ENCODE measurements at regions not wholly inside any gene's neighbourhood (a gene's known extent, or its start where the extent isn't known, plus 50 kb on each side); places are given as distances from the start of the nearest gene placed in this dataset.

DNA sequence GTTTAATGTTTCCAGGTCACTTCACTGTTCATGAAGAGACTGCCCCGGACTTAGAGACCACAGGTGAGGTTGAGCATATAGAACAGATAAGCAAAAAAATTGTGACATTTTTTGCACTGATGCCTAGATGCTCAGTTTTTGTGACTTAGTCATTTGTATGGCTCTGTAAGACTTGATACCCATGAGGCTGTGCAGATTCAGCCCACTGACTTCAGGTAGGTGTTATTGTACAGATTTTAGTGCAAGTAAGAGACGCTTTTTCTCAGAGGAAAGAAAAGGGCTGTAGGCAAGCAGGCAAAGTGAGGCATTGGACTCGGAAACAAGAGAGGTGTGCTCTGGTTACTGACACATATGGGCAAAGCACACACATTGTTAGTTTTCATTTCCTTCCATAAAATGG is 820.1 kb upstream of the SORCS1 start:
- TF ChIP-seq, protein P1, sequence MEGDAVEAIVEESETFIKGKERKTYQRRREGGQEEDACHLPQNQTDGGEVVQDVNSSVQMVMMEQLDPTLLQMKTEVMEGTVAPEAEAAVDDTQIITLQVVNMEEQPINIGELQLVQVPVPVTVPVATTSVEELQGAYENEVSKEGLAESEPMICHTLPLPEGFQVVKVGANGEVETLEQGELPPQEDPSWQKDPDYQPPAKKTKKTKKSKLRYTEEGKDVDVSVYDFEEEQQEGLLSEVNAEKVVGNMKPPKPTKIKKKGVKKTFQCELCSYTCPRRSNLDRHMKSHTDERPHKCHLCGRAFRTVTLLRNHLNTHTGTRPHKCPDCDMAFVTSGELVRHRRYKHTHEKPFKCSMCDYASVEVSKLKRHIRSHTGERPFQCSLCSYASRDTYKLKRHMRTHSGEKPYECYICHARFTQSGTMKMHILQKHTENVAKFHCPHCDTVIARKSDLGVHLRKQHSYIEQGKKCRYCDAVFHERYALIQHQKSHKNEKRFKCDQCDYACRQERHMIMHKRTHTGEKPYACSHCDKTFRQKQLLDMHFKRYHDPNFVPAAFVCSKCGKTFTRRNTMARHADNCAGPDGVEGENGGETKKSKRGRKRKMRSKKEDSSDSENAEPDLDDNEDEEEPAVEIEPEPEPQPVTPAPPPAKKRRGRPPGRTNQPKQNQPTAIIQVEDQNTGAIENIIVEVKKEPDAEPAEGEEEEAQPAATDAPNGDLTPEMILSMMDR (IDR thresholded peaks at IDR 0.05; ENCODE audit: borderline replicate concordance, insufficient read depth, low read depth, low read length): no peak
- no peak overlapping the region for H3K4me3 ChIP-seq (ENCODE audit: low read depth, low read length)

DNA sequence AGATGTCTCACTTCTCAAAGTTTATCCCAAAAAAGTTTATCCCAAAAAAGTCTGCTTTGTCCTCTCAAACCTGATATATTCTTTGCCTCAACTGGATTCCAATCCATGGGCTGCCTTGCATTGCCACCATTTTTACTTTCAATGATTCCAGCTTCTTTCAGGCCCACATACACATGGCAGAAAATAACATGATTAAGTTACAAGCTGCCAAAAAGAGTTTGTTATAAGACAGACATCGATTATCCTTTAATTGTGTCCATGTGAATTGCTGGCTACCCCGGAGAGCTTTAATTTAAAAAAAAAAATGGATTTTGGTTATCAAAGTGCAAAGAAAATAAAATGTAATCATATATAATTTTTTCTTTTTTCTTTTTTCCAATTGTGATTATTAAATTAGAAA is 819.6 kb upstream of the SORCS1 start:
- TF ChIP-seq, protein P1 (IDR thresholded peaks at IDR 0.05; ENCODE audit: borderline replicate concordance, insufficient read depth, low read depth, low read length): no peak
- H3K4me3 ChIP-seq (ENCODE audit: low read depth, low read length): no peak overlapping the region

DNA sequence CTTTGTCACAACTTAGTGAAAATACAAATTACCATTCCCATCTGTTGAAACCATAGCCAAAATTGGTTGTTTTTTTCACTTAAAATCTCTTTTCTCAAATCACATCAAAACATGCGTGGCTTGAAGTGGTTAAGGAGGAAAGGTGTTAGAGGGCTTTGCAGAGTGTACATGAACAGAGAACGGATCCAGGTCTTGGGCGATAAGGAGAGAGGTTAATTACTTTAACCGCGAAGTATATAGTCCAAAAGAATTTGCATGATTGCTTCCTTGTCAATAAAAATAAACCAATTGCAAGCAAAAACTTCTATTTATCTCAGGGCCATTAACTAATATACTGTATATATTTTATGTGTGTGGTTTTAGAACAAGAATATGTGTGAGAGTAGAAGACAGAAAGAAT is 813.9 kb upstream of the SORCS1 start:
- TF ChIP-seq, protein P1 (IDR thresholded peaks at IDR 0.05; ENCODE audit: borderline replicate concordance, insufficient read depth, low read depth, low read length): no peak
- no peak overlapping the region for H3K4me3 ChIP-seq (ENCODE audit: low read depth, low read length)

DNA sequence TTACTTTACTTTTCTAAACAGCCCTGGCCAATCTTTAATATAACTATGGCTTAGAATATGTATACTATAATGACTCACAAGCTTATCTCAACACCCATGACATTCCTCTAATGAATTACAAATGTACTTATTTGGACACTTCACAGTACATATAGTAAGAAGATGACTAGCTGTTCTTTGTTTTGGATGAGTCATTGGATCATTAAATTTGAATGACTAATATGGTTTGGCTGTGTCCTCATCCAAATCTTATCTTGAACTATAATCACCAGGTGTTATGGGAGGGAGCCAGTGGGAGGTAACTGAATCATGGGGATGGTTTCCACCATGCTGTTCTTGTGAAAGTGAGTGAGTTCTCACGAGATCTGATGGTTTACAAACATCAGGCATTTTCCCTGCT is 807.5 kb upstream of the SORCS1 start:
- TF ChIP-seq, protein P1 (IDR thresholded peaks at IDR 0.05; ENCODE audit: borderline replicate concordance, insufficient read depth, low read depth, low read length): no peak
- H3K4me3 ChIP-seq (ENCODE audit: low read depth, low read length): no peak overlapping the region

DNA sequence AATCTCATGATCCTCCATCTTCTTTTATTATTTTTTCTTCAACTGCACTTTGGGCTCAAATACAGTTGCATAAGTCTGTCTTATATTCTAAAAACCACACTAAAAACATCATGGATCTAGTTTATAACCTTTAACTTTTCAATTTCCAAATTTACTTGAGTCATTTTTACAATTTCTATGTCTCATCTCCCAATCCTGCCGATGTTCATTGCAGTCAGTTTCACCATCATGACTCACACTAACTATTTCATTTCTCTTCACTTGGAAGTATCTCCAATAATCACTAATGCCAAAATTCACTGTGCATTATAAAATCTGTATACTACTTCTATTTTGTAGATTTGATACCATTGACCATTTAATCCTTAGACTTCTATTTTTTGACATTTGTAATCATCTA is 806.9 kb upstream of the SORCS1 start:
- no peak overlapping the region for H3K4me3 ChIP-seq (ENCODE audit: low read depth, low read length)
- TF ChIP-seq, protein P1 (IDR thresholded peaks at IDR 0.05; ENCODE audit: borderline replicate concordance, insufficient read depth, low read depth, low read length): no peak

DNA sequence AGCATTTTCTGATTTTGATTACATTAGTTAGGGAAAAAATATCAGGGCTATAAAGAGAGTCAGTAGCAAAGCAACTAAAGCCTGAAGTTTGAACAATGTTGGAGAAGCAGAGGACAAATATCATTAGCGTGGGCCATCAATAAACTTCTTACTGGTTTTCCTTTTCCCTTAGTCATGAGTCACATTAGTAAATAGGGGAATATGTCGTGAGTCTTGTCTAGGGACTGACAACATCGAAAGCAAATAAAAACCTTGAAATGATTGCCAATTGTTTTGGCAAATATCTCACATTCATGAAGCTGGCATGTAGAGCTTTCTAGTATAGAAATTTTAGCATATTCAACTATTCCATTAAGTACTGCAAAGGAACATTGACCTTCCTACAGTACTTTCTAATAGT is 806.0 kb upstream of the SORCS1 start:
- no peak overlapping the region for H3K4me3 ChIP-seq (ENCODE audit: low read depth, low read length)
- TF ChIP-seq, protein P1 (IDR thresholded peaks at IDR 0.05; ENCODE audit: borderline replicate concordance, insufficient read depth, low read depth, low read length): no peak

DNA sequence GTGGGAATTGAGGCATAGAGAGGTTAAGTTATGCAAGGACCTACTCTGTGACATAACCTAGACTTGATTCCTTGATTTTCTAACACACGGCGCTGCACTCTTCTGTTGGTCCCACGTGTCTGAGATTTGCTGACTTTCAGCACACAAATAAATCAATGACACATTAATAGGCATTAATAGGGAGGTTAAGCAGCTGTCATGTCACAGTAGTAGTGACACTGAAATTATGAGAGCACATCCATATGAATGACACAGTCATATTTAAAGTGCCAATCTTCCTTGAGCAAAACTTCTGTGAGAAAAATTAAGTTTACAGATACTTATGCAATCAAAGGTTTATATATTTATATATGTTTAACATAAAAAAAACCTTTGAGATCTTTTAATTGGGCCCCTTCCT is 805.4 kb upstream of the SORCS1 start:
- TF ChIP-seq, protein P1 (IDR thresholded peaks at IDR 0.05; ENCODE audit: borderline replicate concordance, insufficient read depth, low read depth, low read length): no peak

More for the DNA sequence above, 805.4 kb upstream of the SORCS1 start:
- no peak overlapping the region for H3K4me3 ChIP-seq (ENCODE audit: low read depth, low read length)
